GM10248 (cell line): ENCODE measurements at regions not wholly inside any gene's neighbourhood (a gene's known extent, or its start where the extent isn't known, plus 50 kb on each side); places are given as distances from the start of the nearest gene placed in this dataset.

ENCODE experiments used
- CTCF ChIA-PET: fragments of 300-600 bp; sonication (Branson Sonifier 250); formaldehyde crosslinking; extraction: SDS; loops from one replicate; lab custom pipeline; 2021; ENCODE audit warnings: antibody characterized with exemption; lab: Yijun Ruan, JAX
- POLR2A ChIA-PET: fragments of 350-650 bp; sonication (Branson Sonifier 250); formaldehyde crosslinking; extraction: SDS; loops from one replicate; lab custom pipeline; 2020; ENCODE audit warnings: antibody characterized with exemption; lab: Yijun Ruan, JAX
- DNase-seq: peaks from one replicate; pipeline ENCODE4 v3.0.0; 2012; ENCODE audit errors: extremely low spot score
- TF ChIP-seq, protein P1 (sequence below): IDR thresholded peaks from 2 replicates; pipeline ENCODE4 v1.5.1; 2012; ENCODE audit warnings: mild to moderate bottlenecking, low read depth; ENCODE audit errors: extremely low read depth, missing control alignments, control extremely low read depth

- TF ChIP-seq, protein P1, sequence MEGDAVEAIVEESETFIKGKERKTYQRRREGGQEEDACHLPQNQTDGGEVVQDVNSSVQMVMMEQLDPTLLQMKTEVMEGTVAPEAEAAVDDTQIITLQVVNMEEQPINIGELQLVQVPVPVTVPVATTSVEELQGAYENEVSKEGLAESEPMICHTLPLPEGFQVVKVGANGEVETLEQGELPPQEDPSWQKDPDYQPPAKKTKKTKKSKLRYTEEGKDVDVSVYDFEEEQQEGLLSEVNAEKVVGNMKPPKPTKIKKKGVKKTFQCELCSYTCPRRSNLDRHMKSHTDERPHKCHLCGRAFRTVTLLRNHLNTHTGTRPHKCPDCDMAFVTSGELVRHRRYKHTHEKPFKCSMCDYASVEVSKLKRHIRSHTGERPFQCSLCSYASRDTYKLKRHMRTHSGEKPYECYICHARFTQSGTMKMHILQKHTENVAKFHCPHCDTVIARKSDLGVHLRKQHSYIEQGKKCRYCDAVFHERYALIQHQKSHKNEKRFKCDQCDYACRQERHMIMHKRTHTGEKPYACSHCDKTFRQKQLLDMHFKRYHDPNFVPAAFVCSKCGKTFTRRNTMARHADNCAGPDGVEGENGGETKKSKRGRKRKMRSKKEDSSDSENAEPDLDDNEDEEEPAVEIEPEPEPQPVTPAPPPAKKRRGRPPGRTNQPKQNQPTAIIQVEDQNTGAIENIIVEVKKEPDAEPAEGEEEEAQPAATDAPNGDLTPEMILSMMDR, result no peak
- DNase-seq, result no peak
- CTCF ChIA-PET, result no interaction called here
- POLR2A ChIA-PET, result no interaction called here
Measured at GRCh38 chr2:173751245-173751975, 213.8 kb downstream of the SP3 start.

DNA sequence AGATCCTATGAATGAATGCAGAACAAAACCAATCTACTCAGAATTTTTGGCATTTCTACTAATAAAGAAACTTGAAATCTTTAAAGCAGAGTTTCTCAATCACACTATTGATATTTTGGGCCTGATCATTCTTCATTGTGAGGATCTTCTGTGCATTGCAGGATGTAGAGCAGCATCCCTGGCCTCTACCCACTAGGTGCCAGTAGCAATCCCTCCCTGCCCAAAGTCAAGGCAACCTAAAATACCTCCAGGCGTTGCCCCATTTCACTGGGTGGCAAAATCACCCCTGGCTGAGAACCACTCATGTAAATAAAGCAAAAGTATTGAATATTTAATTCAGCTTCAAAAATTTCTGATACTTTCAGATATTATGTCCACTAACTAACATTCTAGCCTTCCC, 213.0 kb downstream of the SP3 start:
- CTCF ChIA-PET, result interaction anchor here (2.5 kb wide), 1 partner anchor 10 kb away, joined by 5 read pairs; no protein-coding TSS in a partner anchor
- TF ChIP-seq, protein P1, result peak; percentile 20
- no peak for DNase-seq
- POLR2A ChIA-PET, result no interaction called here

GRCh38 chr2:173753441-173753840, 211.7 kb downstream of the SP3 start:
- ChIA-PET CTCF (interaction anchor here (0.7 to 2.5 kb wide), 2 partner anchors 9 to 12 kb away, joined by 3 to 5 read pairs; no protein-coding TSS in a partner anchor), POLR2A (no interaction called here)
- DNase-seq, result no peak
- TF ChIP-seq, protein P1, result no peak

- POLR2A ChIA-PET, result no interaction called here
- DNase-seq, result no peak
- CTCF ChIA-PET, result interaction anchor here (2.5 kb wide), 1 partner anchor 8 kb away, joined by 5 read pairs; no protein-coding TSS in a partner anchor
- TF ChIP-seq, protein P1, result no peak
Measured at GRCh38 chr2:173754165-173754564, 211.0 kb downstream of the SP3 start.

DNA sequence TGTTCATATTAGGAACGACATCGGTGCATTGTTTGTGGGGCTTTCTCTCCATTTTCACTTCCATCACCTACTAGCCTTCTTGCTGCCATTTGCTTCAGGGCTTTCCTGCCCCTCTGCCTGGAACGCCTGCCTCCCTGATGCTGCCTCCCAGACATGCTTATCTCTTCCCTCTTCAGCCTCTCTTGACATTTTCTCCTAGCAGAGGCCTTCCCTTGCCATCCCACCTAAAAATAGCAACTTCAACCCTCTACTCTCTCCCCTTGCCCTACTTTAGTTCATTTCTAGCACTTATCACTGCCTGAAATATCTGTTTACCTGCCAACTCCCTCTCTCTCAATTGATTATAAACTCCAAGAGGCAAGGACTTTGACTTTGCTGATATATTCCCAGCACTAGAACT, 210.3 kb downstream of the SP3 start:
- DNase-seq, result no peak
- POLR2A ChIA-PET, result no interaction called here
- TF ChIP-seq, protein P1, result no peak
- CTCF ChIA-PET, result no interaction called here

DNA sequence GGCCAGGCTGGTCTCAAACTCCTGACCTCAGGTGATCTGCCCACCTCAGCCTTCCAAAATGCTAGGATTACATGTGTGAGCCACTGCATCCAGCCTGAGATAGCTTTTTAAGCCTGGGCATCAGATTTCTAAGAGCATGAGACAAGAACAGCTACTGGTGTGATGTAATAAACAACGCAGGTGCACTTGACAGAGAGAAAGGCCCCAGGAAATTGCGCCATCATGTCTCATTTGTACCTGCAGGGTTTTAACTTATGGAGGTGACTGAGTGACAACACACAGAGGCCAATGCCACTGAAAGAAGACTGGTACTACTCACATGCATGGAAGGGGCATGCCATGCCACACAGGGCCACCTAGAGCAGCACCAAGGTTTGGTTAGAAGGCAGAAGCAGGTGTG, 209.4 kb downstream of the SP3 start:
- DNase-seq, result no peak
- ChIA-PET POLR2A (no interaction called here), CTCF (no interaction called here)
- TF ChIP-seq, protein P1, result no peak

DNA sequence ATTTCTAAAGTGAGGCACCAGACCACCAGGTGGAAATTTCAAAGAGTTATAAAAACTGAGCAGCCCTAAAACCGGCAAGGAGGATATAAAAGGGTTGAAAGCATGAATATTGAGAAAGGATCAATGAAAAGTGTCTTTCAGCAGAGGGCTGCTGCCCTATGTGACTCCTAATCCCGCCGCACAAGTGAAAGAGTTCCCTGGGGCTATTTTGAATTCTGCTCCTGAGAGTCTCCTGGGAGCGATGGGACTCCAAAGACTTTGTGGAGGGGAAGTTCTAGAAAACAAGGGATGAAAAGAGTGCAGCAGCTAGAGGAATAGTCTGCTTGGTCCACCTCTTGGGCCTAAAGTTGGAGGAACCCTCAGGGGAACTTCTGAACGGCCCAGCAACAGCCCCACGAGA, 205.2 kb downstream of the SP3 start:
- no peak for DNase-seq
- CTCF ChIA-PET, result no interaction called here
- POLR2A ChIA-PET, result no interaction called here

More for the DNA sequence above, 205.2 kb downstream of the SP3 start:
- TF ChIP-seq, protein P1, result no peak
